KBM-7 (cell line): ENCODE measurements at regions not wholly inside any gene's neighbourhood (a gene's known extent, or its start where the extent isn't known, plus 50 kb on each side); places are given as distances from the start of the nearest gene placed in this dataset.
"Not testable (repeated sequence)": the region's sequence is repeated elsewhere in the genome, so short reads cannot be mapped to it uniquely, and the experiment has no call there.

Source experiments
- DNase-seq: peaks from one replicate; pipeline ENCODE4 v3.0.0-alpha.2; 2015
- in situ Hi-C: fragments of 300-500 bp; cut with MboI; formaldehyde crosslinking; loops from 2 replicates; pipeline ENCODE4 v1.14.3; 2020; ENCODE audit warnings: low sequenced_read_pairs, low pct_unique_long_range_greater_than_20kb, mixed read lengths

DNA sequence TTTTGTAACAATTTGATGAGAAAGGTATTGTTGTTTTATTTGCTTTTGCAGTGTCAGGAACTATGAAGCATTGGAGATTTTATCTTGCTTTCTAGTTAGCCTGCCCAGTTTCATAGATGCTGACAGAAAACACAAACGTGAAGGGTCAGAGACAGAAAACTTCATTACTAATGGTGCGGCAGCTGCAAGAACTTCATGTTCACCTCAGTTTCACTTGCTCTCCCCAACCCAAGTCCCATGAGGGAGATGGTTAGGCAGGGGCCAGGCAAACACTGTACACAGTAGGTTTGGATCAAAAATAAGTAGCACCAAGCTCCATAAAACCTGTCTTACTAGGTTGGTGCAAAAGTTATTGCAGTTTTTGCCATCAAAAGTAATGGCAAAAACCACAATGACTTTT is 550.2 kb upstream of the MIR17HG start:
- in situ Hi-C loops, result no loop called here
- DNase-seq, result no peak

DNA sequence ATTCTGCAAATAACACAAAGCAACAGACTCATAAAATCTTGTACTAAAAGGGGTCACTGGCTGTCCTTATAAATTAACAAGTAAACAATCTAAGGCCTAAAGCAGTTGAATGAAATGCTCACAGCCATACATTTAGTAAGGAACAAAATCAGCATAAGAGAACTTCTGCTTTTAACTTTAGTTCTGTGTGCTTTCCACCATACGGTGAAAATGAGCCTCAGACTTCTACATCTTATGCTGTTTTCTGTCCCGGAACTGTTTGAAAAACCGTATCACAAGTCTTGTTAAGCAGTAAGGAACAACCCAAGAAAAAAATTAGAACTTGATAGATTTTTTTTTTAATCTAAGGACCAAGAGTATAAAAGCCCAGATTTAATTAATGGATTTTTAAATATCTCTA is 549.1 kb upstream of the MIR17HG start:
- in situ Hi-C loops, result no loop called here
- DNase-seq, result no peak

DNA sequence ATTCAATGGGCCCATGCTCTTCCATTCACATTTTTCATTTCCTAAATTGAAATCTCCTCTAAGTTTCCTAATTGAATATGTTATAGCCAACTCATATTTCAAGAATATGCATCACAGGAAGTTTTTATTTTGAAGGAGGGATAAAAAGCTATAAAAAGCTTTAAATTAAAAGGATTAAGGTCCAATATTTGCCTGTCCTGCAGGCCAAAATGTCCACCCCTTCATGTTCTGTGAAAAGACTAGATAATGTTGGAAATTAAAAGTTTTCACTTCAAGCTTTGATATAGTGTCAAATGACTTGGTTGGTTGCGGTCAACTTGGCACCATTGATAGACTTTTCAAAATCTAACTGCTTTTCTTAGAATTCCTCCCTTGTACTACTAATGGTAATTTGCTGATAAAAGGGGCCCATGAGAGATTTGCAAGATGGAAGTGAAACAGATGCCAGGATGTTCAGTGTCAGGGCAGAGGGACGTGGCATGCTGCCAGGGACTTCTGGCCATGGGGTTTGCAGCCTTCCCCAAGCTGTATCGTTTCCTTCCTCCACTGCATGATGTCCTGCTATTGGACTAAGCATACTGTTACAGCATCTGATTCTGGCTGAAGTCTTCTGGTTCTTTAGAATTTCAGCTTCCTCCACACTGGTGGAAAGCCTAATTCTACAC is 547.3 kb upstream of the MIR17HG start:
- DNase-seq, result no peak
- in situ Hi-C loops, result no loop called here

DNA sequence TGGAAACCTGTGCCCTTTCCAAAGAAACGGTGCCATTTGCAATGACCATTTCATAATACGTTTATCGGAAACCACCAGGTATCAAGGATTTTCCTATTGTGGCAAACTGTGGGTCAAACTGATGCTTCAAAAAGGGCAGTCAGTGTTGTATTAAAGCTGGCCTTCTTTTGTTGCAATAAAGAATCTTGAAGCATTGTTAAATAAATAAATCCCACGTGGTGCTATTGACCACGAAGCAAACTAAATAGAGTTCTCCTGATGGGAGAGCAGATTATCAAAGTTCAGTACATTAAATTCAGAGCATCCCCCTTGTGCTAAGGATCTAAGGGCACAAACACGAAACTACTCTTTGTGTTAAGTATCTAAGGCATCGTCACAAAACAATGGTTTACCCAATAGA is 545.9 kb upstream of the MIR17HG start:
- in situ Hi-C loops, result no loop called here

DNA sequence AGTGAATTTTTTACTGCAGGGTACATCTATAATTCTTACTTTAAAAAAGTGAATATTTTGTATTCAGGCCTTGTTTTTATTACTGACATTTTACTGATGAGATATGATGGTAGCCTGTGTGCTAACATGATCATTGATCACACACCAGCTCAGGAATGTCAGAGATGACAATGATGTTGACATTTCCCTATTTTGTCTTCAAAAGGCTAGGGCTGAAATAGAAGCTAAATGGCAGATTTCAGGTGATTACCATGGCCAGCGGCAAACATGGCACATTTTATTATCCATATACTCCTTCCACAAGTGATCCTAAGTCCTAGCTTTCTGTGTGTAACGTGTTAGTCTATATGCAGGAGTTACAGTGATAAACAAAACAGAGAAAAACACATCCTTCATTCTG is 544.3 kb upstream of the MIR17HG start:
- in situ Hi-C loops, result no loop called here
- no peak for DNase-seq

More for the DNA sequence above, 545.9 kb upstream of the MIR17HG start:
- no peak for DNase-seq

DNA sequence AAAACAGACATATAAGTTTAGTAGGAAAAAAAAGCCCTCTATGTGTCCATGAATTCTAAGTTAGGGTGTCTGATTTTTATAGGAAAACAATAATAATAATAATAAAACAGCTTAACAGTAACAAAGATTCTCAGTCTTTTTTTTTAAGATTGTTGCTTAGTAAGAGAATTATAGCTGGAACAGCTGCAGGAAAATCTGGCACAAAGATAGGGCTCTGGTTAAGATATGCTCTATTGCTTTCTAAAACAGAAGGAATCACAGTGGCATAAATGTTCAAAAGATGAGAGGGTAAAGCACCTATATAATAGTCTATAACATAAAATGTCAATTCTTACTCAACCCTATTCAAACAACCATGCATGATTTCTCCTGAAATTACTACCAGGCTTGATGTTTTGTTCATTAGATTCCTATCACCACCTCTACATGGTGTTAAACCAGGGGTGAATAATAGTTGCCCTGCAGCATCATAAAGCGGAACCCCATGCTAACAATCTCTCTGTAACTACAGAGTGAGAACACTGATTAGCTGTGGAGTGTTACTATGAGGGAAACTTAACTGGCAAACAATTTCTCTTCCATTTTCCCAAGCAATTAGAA is 541.4 kb upstream of the MIR17HG start:
- in situ Hi-C loops, result no loop called here
- DNase-seq, result no peak

DNA sequence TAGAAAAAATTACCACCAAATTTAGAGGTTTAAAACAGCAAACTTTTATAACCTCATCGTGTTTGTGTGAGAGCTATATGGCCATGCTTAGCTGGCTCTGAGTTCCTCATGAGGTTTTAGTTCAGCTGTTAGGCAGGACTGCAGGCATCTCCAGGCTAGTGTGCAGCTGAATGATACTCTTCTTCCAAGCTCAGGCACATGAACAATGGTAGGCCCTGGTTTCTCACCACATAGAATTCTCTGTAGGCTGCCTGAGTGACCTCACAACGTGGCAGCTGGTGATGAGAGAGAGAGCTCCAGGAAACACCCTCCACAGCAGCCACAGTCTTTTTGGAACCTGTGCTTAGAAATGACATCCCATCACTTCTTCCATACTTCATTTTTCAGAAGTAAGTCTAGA is 540.6 kb upstream of the MIR17HG start:
- DNase-seq, result no peak
- in situ Hi-C loops, result no loop called here

DNA sequence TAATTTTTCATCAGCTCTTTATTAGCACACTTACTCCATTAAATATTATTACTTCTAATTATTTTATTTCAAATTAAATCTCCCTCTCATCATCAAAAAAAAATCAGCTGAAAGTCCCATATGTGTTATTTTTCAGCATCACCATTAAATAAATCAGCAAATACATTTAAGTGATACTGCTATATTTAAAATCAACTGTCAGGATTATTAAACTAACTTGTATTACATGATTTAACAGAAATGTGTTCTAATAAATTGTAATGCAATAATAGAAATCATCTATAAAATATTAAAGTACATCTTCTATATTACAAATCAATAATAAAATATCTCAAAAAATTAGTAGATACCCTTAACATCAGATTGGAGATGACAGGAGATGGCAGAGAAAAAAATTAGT is 538.6 kb upstream of the MIR17HG start:
- no peak for DNase-seq
- in situ Hi-C loops, result no loop called here

DNA sequence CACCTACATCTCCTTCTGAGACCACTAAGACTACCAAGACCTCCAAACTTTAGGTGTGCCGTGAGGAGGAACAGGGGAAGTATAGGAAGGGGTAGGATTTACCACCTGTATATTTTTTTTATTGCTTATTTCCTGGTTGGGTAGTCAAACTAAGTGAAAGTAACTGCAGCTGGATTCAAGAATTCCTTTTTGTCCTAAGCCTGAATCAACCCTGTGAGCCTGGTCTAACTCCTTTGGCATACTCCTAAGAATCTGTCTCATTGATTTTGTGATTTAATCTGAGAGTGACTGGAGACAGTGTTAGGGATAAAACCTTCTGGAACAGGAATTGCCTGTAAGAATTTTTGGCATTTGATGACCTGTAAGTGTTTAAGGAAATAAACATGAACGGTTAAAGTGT is 523.5 kb upstream of the MIR17HG start:
- DNase-seq, result no peak
- in situ Hi-C loops, result no loop called here

DNA sequence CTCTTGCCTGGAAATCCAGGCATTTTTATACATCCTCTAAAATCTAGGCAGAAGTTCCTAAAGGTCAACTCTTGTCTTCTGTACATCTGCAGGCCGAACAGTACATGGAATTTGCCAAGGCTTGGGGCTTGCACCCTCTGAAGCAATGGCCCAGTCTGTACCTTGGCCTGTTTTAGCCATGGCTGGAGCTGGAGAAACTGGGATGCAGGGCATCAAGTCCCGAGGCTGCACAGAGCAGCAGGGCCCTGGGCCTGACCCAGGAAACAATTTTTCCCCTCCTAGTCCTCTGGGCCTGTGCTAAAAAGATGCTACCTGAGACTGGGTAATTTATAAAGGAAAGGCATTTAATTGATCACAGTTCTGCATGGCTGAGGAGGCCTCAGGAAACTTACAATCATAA is 520.8 kb upstream of the MIR17HG start:
- in situ Hi-C loops, result no loop called here

DNA sequence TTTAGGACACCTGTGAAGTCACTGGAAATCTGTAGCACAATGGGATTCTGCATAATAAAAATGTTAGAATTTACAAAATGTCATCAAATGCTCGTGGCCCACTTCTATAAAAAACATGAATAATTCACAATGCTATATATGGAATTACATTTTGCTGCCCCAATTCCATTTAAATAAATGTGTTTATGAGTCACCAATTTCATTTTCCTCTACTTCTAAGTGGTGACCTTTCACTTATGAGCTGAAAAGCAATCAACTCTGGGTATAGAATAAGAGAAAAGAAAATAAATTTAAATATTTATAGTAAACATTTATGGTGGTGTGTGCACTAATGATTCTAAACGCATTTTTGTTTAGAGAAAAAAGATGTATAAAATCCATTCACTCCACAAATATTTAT is 516.7 kb upstream of the MIR17HG start:
- in situ Hi-C loops, result no loop called here
- DNase-seq, result no peak

More for the DNA sequence above, 520.8 kb upstream of the MIR17HG start:
- DNase-seq, result no peak

DNA sequence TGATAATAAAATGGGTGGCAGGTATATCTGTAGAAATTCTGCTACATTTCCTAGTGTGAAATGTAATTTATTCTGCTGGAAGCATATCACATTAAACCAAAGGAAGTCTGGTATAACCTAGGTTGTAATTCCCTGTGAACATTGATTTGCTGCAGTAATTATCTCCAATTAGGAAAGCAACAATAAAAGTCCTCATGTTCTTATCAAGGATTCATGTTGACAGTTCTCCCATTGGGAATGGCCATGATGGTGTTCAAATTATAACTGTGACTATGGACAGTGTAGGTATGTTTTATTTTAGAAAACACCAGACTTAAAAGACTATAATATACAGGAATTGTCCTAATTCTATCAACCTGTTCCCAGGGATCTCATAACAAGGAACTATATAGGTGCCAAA is 513.5 kb upstream of the MIR17HG start:
- no peak for DNase-seq
- in situ Hi-C loops, result no loop called here

DNA sequence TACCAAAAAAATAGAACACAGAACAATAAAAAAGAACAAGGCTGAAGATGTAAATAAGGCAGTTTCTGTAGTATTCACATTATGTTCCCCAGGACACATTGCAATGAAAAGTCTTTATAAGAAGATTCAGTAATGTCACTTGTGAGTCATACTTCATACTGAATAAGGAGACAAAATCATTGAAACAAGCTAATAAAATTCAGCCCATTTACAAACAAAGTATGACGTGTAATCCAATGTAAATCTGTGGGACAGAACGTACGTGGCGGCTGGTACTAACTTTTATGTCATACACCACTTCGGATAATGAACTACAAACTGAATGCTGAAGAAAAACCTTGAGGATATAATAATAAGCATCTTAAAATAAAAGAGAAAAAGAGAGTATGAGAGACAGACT is 512.8 kb upstream of the MIR17HG start:
- no peak for DNase-seq
- in situ Hi-C loops, result no loop called here

DNA sequence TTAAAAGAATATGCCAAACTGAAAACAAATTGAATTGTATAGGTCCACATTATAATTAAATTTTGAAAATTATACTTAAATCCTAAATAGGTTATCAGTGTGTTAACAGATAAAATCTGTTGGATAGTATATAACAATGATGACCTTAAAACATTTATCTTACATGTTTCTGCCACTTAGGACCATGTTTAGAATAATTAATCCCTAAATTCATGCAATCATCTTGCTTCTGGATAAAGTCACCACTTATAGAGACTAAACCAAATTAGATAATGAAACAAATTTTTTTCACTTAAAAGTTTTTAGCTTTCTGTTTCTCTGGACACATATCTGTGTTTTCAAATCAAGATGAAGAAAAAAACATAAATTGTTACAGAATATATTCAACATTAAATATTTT is 511.7 kb upstream of the MIR17HG start:
- in situ Hi-C loops, result no loop called here
- no peak for DNase-seq

DNA sequence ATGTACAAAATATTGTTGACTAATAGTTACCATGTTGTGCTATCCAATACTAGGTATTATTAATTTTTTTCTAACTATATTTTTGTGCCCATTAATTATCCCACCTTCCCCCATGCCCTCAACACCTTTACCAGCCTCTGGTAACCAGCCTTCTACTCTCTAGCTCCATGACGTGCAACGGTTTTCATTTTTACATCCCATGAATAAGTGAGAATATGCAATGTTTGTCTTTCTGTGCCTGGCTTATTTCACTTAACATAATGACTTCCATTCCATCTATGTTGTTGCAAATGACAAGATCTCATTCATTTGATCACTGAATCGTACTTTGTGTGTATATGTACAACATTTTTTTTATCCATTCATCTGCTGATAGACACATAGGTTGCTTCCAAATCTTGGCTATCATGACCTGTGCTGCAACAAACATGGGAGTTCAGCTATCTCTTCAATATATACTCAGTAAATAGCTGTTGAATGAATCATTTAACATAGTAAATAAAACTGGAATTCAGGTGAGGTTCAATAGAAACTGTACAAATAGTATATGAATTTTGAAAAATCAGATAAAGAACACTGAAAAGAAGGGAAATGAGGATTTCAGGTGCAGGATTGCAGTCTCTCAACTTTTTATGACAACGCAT is 509.0 kb upstream of the MIR17HG start:
- in situ Hi-C loops, result no loop called here
- no peak for DNase-seq

DNA sequence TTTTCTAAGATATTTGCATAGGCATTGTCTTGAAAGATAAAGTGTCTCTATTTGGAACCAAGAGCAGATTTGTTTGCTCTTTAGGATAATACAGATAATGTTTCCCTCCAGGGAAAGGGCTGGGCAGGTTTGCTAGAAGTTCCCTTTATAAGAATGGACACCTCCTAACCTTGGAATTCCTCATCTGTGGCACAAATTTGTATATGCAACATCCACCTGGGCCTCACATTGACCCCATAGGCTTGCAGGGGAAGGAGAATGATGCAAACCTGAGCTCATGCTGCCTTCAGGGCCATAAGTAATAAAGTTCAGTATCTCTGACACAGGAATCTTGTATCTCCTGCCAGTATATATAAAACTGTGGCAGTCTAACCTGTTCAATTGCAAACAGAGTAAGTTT is 508.4 kb upstream of the MIR17HG start:
- in situ Hi-C loops, result no loop called here
- no peak for DNase-seq

DNA sequence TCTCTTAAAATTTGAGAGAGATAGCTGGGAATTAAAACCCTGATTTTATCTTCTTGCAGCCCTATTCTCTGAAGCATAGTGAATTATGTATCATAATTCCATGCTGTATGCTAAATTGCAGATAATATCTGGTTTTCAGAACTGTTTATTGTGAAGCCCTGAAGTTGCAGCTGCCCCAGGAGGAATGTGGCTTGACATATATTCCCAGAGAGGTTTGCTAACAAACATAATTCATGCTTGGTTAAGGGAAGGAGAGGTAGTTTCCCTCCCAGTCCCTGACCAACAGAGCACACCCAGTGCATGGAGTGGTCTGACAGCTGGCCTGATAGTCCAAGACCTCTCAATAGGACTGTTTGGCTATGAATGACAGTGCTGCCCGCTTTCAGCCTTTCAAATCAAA is 500.6 kb upstream of the MIR17HG start:
- DNase-seq, result no peak
- in situ Hi-C loops, result no loop called here

DNA sequence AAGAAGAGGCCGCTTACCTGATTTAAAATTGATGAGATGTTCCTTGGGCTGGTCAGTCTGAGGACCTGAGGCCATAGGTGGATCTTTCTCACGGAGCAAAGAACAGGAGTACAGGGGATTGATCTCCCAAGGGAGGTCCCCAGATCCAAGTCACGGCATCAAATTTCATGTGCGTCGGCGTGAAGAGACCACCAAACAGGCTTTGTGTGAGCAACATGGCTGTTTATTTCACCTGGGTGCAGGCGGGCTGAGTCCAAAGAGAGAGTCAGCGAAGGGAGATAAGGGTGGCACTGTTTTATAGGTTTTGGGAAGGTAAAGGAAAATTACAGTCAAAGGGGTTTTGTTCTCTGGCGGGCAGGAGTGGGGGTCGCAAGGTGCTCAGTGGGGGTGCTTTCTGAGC is 493.8 kb upstream of the MIR17HG start:
- in situ Hi-C loops, DNase-seq: not testable (repeated sequence)

DNA sequence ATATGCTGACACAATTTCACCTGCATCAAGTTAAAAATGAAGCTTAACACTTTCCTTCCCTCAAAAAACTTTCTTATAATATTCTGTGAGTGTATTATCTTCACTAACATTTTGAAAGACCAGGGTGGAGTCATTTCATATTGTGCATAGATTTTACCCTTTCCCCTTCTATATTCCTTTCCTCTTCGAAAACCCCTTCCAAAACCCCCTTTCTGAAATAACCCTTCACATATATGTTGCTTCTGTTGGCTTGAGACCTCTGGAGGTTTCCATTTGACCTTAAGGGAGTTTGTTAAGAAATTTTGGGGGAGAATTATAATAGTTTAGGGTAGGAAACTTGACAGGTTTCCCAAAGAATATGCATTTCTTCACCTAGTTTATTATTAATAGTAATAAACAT is 489.6 kb upstream of the MIR17HG start:
- no peak for DNase-seq

DNA sequence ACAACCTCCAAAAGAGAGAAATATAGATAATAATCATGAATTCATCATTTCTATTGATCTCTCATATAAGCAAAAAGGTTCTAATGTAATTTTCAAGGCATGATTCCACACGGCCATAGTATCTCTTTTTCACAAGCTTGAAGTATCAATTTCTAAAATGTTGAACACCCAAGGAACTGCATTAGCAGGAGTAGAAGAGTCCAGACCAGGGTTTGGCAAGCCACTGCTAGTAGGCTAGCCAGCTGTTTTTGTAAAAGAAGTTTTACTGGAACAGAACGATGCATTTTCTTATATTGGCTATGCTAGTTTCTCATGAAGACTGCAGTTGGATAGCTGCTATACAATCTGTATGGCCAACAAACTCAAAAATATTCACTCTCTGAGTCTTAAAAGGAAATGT is 481.5 kb upstream of the MIR17HG start:
- in situ Hi-C loops, result no loop called here
- DNase-seq, result no peak

More for the DNA sequence above, 489.6 kb upstream of the MIR17HG start:
- in situ Hi-C loops, result no loop called here

DNA sequence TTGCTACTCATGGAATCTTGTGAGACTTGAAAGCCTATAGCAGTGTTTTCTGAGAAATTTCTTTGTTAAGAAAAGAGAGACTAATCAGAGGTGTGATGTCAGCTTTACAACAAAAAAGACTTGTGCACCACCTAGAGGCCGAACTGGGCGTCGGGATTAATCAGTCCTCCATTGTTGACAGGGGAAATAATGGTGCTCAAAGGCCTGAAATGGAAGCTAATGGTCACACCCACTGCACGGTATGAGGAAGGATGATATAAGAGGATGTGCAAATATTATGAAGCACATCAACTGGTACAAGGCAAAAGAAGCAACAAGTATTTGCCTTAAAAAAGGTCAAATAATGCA is 480.2 kb upstream of the MIR17HG start:
- in situ Hi-C loops, result no loop called here
- peak; percentile 85 for DNase-seq
